Activated CD4-positive, alpha-beta memory T cell treated with anti-CD3 and anti-CD28 coated beads for 36 hours (primary cell): ENCODE measurements at regions not wholly inside any gene's neighbourhood (a gene's known extent, or its start where the extent isn't known, plus 50 kb on each side); places are given as distances from the start of the nearest gene placed in this dataset.

Source experiments
- CTCF ChIA-PET: fragments of 350-600 bp; sonication (Branson Sonifier 250); formaldehyde crosslinking; loops from one replicate; lab custom pipeline; 2021; ENCODE audit warnings: antibody characterized with exemption, inconsistent platforms; lab: Charles Lee
- POLR2A ChIA-PET: fragments of 350-600 bp; sonication (Branson Sonifier 250); formaldehyde crosslinking; loops from one replicate; lab custom pipeline; 2021; ENCODE audit warnings: antibody characterized with exemption; lab: Charles Lee
- DNase-seq: peaks from one replicate; pipeline ENCODE4 v3.0.0-alpha.2; 2020
- H3K27ac Mint-ChIP-seq: one replicate; pipeline ENCODE4 v1.8.0; 2021; ENCODE audit warnings: mixed read lengths
- H3K27me3 Mint-ChIP-seq: one replicate; pipeline ENCODE4 v1.8.0; 2021; ENCODE audit warnings: mixed read lengths
- H3K36me3 Mint-ChIP-seq: one replicate; pipeline ENCODE4 v1.8.0; 2021; ENCODE audit warnings: mixed read lengths
- H3K4me1 Mint-ChIP-seq: one replicate; pipeline ENCODE4 v1.8.0; 2021; ENCODE audit warnings: low read depth, mixed read lengths
- H3K4me3 Mint-ChIP-seq: one replicate; pipeline ENCODE4 v1.8.0; 2021; ENCODE audit warnings: mild to moderate bottlenecking, mixed read lengths
- H3K9me3 Mint-ChIP-seq: one replicate; pipeline ENCODE4 v1.8.0; 2021; ENCODE audit warnings: mixed read lengths
- intact Hi-C: fragments of 100-400 bp; cut with micrococcal nuclease; formaldehyde crosslinking; loops from one replicate; pipeline ENCODE4 v1.15.1; 2023

DNA sequence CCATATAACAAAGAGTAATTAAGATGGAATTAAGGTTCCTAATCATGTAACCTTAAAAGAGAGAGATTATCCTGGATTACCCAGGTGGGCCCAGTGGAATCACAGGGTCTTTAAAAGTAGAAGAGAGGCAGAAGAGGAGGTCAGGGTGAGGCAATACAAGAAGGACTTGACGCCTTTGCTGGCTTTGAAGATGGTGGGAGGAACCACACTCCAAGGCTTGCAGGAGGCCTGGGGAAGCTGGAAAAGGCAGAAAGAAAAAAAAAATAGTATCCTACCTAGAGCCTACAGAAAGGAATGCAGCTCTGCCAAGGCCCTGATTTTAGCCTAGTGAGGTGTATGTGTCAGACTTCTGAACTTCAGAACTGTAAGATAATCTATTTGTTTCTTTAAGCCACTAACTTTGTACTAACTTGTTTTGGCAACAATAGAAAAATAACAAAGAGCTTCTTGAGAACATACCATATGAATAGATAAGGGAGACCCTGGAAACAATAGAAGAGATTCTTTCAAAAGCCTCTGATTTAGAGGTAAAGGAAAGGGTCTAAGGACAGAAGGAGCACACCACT, 229.9 kb upstream of the TTC29 start:
- DNase-seq = no peak
- Mint-ChIP-seq H3K4me1 (no peaks in the 10 kb centered on the region), H3K36me3 (no peaks in the 10 kb centered on the region), H3K27ac (no peak overlapping the region), H3K9me3 (no peaks in the 10 kb centered on the region), H3K27me3 (no peaks in the 10 kb centered on the region), H3K4me3 (no peak overlapping the region)
- POLR2A ChIA-PET = no interaction called here
- CTCF ChIA-PET = no interaction called here
- intact Hi-C loops = no loop called here

DNA sequence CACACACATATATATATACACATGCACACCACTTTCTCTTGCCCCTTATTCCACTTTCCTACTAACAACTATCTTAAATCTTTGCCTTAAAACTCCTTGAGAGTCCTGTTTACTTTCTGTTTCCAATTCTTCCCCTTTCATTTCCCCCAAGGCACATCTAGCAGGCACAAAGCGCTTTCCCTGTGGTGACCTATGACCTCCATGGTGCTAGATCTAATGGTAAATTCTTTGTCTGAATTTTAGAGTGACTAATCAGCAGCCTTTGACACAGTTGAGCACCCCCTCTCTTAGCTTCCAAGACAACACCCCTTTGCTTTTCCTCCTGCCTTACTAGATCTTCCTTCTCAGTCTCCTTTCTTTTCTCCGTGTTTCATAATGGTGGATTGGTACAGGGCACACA, 236.4 kb upstream of the TTC29 start:
- ChIA-PET POLR2A (no interaction called here), CTCF (no interaction called here)
- intact Hi-C loops = no loop called here
- DNase-seq = no peak
- no peaks in the 10 kb centered on the region for H3K4me1 Mint-ChIP-seq
- H3K9me3 Mint-ChIP-seq = no peaks in the 10 kb centered on the region
- no peak overlapping the region for H3K27ac Mint-ChIP-seq
- no peak overlapping the region for H3K4me3 Mint-ChIP-seq
- no peaks in the 10 kb centered on the region for H3K27me3 Mint-ChIP-seq
- no peaks in the 10 kb centered on the region for H3K36me3 Mint-ChIP-seq

DNA sequence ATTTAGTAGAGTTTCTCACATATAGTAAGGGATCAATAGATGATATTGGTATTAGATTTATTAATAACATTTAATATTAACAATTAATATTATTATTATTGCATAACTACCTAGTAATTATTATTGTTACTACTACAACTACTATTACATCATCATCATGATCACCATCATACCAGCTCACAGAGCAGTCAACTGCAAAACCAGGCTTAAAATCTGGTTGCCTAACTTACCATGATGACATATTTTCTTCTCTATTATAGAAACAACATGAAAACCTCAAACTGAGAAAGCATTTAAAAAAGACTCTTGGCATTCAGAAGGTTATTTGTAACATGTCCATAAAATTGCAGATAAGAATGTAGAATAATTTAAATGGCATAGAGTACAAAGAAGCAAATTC, 247.0 kb upstream of the TTC29 start:
- Mint-ChIP-seq H3K4me1 (no peaks in the 10 kb centered on the region), H3K36me3 (no peaks in the 10 kb centered on the region), H3K9me3 (peaks cover 3% of the 10 kb centered on the region), H3K27ac (no peak overlapping the region), H3K27me3 (no peaks in the 10 kb centered on the region), H3K4me3 (no peak overlapping the region)
- intact Hi-C loops = no loop called here
- DNase-seq = no peak
- ChIA-PET POLR2A (no interaction called here), CTCF (no interaction called here)

DNA sequence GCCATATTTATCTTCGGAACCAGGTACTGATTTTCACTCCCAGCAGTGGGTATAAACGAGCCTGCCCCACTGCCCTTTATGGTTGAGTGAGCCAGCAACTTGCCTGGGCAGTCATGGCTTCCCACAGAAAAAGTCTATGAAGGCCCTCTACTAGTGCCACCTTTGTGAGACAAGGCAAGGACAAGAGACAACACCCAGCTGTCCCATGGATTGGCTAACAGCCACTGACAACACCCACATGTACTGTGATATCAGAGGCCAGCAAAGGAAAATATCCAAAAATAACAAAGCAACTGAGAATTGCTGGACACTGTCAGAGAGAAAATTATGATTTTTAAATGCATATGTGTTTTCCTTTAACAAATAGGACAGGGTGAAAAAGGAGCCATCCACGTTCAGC, 248.4 kb upstream of the TTC29 start:
- Mint-ChIP-seq H3K9me3 (no peaks in the 10 kb centered on the region), H3K27me3 (no peaks in the 10 kb centered on the region), H3K27ac (no peak overlapping the region), H3K4me1 (no peaks in the 10 kb centered on the region), H3K36me3 (no peaks in the 10 kb centered on the region), H3K4me3 (no peak overlapping the region)
- intact Hi-C loops = no loop called here
- CTCF ChIA-PET = no interaction called here
- POLR2A ChIA-PET = no interaction called here
- DNase-seq = no peak

DNA sequence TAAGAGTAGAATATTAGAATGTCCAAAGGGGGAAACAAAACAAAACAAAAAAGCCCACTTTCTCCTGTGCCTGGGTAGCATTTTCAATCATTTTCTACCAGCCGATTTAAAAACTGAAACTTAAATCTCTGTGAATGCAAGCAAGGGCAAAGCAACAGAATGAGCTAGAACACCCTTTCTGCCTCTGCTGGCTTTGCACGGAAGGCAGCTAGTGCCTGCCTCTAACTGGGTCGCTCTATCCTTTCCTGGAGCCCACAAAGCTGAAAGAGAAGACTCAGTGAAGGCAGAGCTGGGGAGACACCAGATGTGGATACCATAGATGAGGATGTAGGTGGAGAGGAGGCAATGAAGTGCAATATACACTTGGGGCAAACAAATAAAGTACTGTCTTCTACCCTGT, 248.9 kb upstream of the TTC29 start:
- Mint-ChIP-seq H3K27me3 (no peaks in the 10 kb centered on the region), H3K4me1 (no peaks in the 10 kb centered on the region), H3K4me3 (no peak overlapping the region), H3K9me3 (no peaks in the 10 kb centered on the region), H3K36me3 (no peaks in the 10 kb centered on the region), H3K27ac (no peak overlapping the region)
- DNase-seq = no peak
- intact Hi-C loops = no loop called here
- ChIA-PET POLR2A (no interaction called here), CTCF (no interaction called here)

DNA sequence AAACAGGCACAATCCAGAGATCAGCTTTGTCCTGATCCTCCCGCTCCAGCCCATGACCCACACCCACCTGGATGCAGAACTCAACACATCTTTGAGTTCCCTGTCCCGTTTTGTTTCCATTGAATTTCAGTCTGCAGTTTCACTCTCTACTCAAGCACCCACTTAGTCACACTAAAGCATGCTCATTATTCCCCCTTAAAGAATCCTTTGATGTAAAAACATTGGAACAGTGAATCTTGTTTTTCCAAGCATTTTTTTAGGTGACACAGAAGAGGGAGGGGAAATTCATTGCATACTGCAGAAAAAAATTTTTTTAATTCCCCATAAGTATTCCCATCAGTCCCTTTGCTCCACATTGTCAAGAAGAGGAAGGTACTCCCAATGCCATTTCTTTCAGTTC, 249.7 kb upstream of the TTC29 start:
- no peaks in the 10 kb centered on the region for H3K4me1 Mint-ChIP-seq
- H3K9me3 Mint-ChIP-seq = no peaks in the 10 kb centered on the region
- ChIA-PET POLR2A (no interaction called here), CTCF (no interaction called here)
- intact Hi-C loops = no loop called here
- no peak overlapping the region for H3K27ac Mint-ChIP-seq
- no peaks in the 10 kb centered on the region for H3K36me3 Mint-ChIP-seq
- DNase-seq = no peak
- H3K4me3 Mint-ChIP-seq = no peak overlapping the region
- no peaks in the 10 kb centered on the region for H3K27me3 Mint-ChIP-seq

DNA sequence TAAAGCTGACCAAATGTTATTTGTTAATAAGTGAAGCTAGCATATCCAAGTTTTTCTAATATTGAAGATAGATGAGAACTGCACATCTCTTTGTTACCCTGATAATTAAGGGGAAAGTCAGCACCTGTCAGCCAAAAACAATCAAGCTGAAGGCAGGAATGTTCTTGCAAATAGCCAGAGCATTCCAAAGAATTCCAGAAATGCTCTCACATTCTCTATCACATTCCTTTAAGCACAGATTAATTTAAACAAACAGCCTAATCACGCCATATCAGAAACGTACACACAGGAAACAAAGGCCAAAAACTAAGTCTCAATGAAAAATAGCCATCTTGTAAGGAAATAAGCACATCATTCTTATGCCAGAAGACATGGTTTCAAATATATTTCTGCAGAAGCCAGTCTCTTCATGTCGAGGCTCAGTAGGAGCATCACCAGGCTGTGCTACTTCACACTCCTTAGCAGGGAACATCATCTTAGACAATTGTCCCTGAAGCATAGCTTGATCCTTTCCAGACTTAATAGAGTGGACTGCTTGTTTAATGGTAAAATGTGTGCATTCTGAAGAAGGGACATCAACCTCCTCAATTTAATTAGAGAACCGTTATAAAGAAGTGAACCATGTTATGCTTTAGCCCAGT, 252.9 kb upstream of the TTC29 start:
- CTCF ChIA-PET = interaction anchor here (1.0 kb wide), 1 partner anchor 101 kb away, joined by 3 read pairs; no protein-coding TSS in a partner anchor
- no peak overlapping the region for H3K4me3 Mint-ChIP-seq
- intact Hi-C loops = no loop called here
- H3K4me1 Mint-ChIP-seq = no peaks in the 10 kb centered on the region
- POLR2A ChIA-PET = no interaction called here
- H3K27me3 Mint-ChIP-seq = no peaks in the 10 kb centered on the region
- H3K27ac Mint-ChIP-seq = no peak overlapping the region
- H3K36me3 Mint-ChIP-seq = no peaks in the 10 kb centered on the region
- no peaks in the 10 kb centered on the region for H3K9me3 Mint-ChIP-seq
- DNase-seq = no peak

DNA sequence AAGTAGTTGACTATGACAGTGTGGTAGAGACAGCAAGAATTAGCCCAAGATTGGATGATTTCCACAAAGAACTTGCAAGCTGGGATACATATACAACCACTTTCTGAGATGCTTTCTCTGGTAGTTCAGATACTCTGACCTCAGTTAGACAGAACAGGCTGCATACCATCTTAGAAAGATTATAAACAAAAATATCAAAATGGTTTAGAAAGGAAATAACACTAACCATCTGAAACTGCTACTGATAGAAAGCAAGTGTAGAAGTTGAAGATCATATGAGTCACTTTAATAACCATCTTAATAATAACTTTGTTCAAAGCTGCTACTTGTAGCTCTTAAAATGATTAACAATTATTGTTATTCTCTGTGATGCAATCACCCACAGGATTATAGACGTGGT, 255.4 kb upstream of the TTC29 start:
- CTCF ChIA-PET = no interaction called here
- Mint-ChIP-seq H3K27me3 (no peaks in the 10 kb centered on the region), H3K36me3 (no peaks in the 10 kb centered on the region), H3K9me3 (no peaks in the 10 kb centered on the region), H3K4me3 (no peak overlapping the region), H3K4me1 (no peaks in the 10 kb centered on the region), H3K27ac (no peak overlapping the region)
- POLR2A ChIA-PET = no interaction called here
- intact Hi-C loops = no loop called here
- DNase-seq = no peak

DNA sequence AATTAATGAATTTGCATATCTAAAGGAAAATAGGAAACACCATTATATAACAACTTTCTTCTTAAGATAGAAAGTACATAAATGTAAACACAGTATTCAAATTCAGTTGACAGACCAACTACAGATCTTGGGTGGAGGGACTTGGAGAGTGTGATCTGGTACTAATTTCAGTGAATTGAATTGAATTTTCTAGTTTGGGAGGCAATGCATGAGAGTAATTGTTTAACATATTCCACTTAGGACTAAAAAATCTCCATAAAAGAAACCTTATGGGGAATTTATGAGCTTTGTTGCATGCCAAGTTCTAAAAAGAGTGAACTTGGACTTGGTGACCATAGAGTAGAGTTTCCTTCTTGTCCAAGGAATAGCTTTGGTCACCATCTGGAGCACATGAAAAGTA, 261.1 kb upstream of the TTC29 start:
- intact Hi-C loops = no loop called here
- Mint-ChIP-seq H3K36me3 (no peaks in the 10 kb centered on the region), H3K4me1 (no peaks in the 10 kb centered on the region), H3K27ac (no peak overlapping the region), H3K4me3 (no peak overlapping the region), H3K9me3 (no peaks in the 10 kb centered on the region), H3K27me3 (no peaks in the 10 kb centered on the region)
- no peak for DNase-seq
- POLR2A ChIA-PET = no interaction called here
- CTCF ChIA-PET = no interaction called here

DNA sequence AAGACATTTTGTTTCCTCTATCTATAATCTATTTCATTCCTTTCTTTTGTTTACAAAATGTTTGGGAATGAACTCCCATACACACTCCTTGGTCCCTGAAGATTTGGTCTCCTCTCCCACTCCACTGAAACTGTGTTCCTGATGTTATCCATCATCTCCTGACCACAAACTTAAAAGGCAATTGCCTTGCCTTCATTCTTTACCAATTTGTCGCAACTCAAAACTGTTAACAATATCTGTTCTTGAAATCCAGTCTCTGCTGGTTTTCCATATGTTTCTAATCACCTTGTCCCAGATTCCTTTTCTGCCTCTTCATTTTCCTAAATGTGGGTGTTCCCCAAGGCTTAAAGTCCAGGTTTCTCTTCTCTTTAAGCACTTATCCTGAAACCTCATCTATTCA, 262.2 kb upstream of the TTC29 start:
- CTCF ChIA-PET = no interaction called here
- H3K27ac Mint-ChIP-seq = no peak overlapping the region
- no peak overlapping the region for H3K4me3 Mint-ChIP-seq

DNA sequence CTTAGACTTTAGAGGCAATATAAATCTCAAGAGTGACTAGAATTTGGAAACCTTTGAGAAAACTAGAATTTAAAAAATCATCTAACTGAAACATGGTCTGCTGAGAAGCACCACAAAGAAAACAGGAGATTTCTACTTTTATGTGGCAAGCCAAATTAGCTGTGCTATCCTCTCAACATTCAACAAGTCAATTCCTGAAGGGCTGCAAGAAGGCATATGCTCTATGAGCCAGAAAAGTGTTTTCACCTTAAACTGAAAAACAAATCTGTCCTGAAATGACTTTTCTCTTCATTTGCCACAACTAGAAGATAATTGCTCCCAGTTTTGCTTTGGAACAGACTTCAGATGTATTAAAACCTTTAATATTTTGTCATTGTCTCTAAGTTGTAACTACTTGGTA, 263.2 kb upstream of the EDNRA start:
- intact Hi-C loops = no loop called here
- no peaks in the 10 kb centered on the region for H3K4me1 Mint-ChIP-seq
- H3K36me3 Mint-ChIP-seq = no peaks in the 10 kb centered on the region
- DNase-seq = no peak
- H3K27me3 Mint-ChIP-seq = no peaks in the 10 kb centered on the region
- H3K27ac Mint-ChIP-seq = no peak overlapping the region
- ChIA-PET CTCF (no interaction called here), POLR2A (no interaction called here)
- H3K4me3 Mint-ChIP-seq = no peak overlapping the region
- no peaks in the 10 kb centered on the region for H3K9me3 Mint-ChIP-seq

More for the DNA sequence above, 262.2 kb upstream of the TTC29 start:
- intact Hi-C loops = no loop called here
- H3K36me3 Mint-ChIP-seq = no peaks in the 10 kb centered on the region
- POLR2A ChIA-PET = no interaction called here
- no peaks in the 10 kb centered on the region for H3K4me1 Mint-ChIP-seq
- no peaks in the 10 kb centered on the region for H3K27me3 Mint-ChIP-seq
- DNase-seq = no peak
- no peaks in the 10 kb centered on the region for H3K9me3 Mint-ChIP-seq

DNA sequence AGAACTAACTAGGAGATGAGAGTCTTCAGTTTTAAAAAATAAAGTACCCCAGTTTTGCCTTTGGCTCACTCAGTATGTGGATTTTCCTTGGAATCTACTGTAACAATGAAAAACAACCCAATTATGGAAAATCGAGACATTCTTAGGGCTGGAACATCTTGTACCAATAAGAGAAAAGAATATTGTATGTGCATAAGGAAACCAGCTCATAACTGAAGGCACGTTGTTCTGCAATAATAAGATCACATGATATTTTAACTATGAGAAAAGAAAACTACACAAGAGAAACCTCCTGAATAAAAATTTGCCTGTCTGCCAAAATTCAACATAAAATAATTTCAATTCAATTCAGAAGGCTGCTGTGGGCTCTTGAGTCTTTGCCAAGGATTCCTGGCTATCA, 261.8 kb upstream of the EDNRA start:
- CTCF ChIA-PET = no interaction called here
- DNase-seq = no peak
- Mint-ChIP-seq H3K27me3 (no peaks in the 10 kb centered on the region), H3K4me1 (no peaks in the 10 kb centered on the region), H3K4me3 (no peak overlapping the region), H3K27ac (no peak overlapping the region), H3K36me3 (no peaks in the 10 kb centered on the region), H3K9me3 (no peaks in the 10 kb centered on the region)
- intact Hi-C loops = no loop called here
- POLR2A ChIA-PET = no interaction called here

DNA sequence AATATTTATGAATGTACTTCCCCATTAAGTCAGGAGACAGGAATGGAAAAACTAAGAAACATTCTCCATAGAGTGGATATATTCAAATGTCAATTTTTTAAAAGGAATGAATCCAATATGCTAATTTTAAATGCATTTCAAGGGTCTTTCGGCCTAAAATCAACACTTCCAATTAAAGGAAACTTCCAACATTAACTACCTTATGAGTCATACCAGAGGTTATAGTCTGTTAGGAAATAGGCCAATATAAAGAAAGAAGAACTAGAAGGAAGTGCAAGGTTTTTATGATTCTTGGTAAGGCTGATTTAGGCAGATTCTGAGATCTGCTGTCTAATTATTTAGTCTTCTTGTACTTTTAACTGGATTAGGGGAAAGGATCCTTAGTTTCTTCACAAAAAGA, 260.1 kb upstream of the EDNRA start:
- H3K4me1 Mint-ChIP-seq = no peaks in the 10 kb centered on the region
- H3K27ac Mint-ChIP-seq = no peak overlapping the region
- intact Hi-C loops = no loop called here
- no peaks in the 10 kb centered on the region for H3K36me3 Mint-ChIP-seq
- no peaks in the 10 kb centered on the region for H3K27me3 Mint-ChIP-seq
- POLR2A ChIA-PET = no interaction called here
- no peak for DNase-seq
- no peak overlapping the region for H3K4me3 Mint-ChIP-seq
- peaks cover 2% of the 10 kb centered on the region for H3K9me3 Mint-ChIP-seq
- CTCF ChIA-PET = no interaction called here
